Head of caudate nucleus (tissue), 42 donors: ENCODE measurements at regions not wholly inside any gene's neighbourhood (a gene's known extent, or its start where the extent isn't known, plus 50 kb on each side); places are given as distances from the start of the nearest gene placed in this dataset.
"Not testable (repeated sequence)": the region's sequence is repeated elsewhere in the genome, so short reads cannot be mapped to it uniquely, and the experiment has no call there.

Experiments used
- DNase-seq, 42 donors: peaks; one replicate each; pipeline versions ENCODE4 v3.0.0 to v3.0.0-alpha.2; 2020 to 2021; ENCODE audit warnings: mixed read lengths in 7 of 42
- intact Hi-C: fragments of 100-400 bp; cut with DNase I; formaldehyde crosslinking; loops from one replicate; pipeline ENCODE4 v1.15.0; 2022

- intact Hi-C loops, result no loop called here
- DNase-seq, result no peak
Measured at GRCh38 chr16:35793601-35794000, 2334.2 kb downstream of the TP53TG3F start.

- intact Hi-C loops, result no loop called here
- DNase-seq, result no peak
Measured at GRCh38 chr16:35794896-35795295, 2335.5 kb downstream of the TP53TG3F start.

- intact Hi-C loops, result no loop called here
- no peak for DNase-seq
Measured at GRCh38 chr16:35795361-35796029, 2336.1 kb downstream of the TP53TG3F start.

GRCh38 chr16:35797811-35798210, 2338.4 kb downstream of the TP53TG3F start:
- DNase-seq, result no peak
- intact Hi-C loops, result no loop called here

- intact Hi-C loops, result no loop called here
- no peak for DNase-seq
Measured at GRCh38 chr16:35798885-35799426, 2339.5 kb downstream of the TP53TG3F start.

GRCh38 chr16:35804465-35804864, 2345.1 kb downstream of the TP53TG3F start:
- DNase-seq, intact Hi-C loops: not testable (repeated sequence)

GRCh38 chr16:35823342-35823741, 2363.9 kb downstream of the TP53TG3F start:
- intact Hi-C loops, result no loop called here
- no peak for DNase-seq

GRCh38 chr16:35841632-35842031, 2382.2 kb downstream of the TP53TG3F start:
- DNase-seq, result no peak
- intact Hi-C loops, result no loop called here

GRCh38 chr16:35862242-35862641, 2402.8 kb downstream of the TP53TG3F start:
- no peak for DNase-seq
- intact Hi-C loops, result no loop called here

GRCh38 chr16:35868630-35869029, 2409.2 kb downstream of the TP53TG3F start:
- no peak for DNase-seq
- intact Hi-C loops, result no loop called here

GRCh38 chr16:35873472-35873871, 2414.1 kb downstream of the TP53TG3F start:
- DNase-seq, result no peak
- intact Hi-C loops, result no loop called here

GRCh38 chr16:35881654-35882053, 2422.2 kb downstream of the TP53TG3F start:
- intact Hi-C loops, result no loop called here

GRCh38 chr16:35906440-35906839, 2447.0 kb downstream of the TP53TG3F start:
- intact Hi-C loops, result loop anchor here (10.0 kb wide), 1 partner anchor 78 kb away; no protein-coding TSS in a partner anchor
- no peak for DNase-seq

More at GRCh38 chr16:35881654-35882053, 2422.2 kb downstream of the TP53TG3F start:
- no peak for DNase-seq

GRCh38 chr16:35908152-35908551, 2448.7 kb downstream of the TP53TG3F start:
- intact Hi-C loops, result loop anchor here (10.0 kb wide), 1 partner anchor 77 kb away; no protein-coding TSS in a partner anchor

GRCh38 chr16:35908942-35909341, 2449.5 kb downstream of the TP53TG3F start:
- DNase-seq, result no peak
- intact Hi-C loops, result loop anchor here (10.0 kb wide), 1 partner anchor 76 kb away; no protein-coding TSS in a partner anchor

More at GRCh38 chr16:35908152-35908551, 2448.7 kb downstream of the TP53TG3F start:
- DNase-seq, result no peak

GRCh38 chr16:35909351-35909954, 2450.0 kb downstream of the TP53TG3F start:
- intact Hi-C loops, result loop anchor here (10.0 kb wide), 1 partner anchor 75 kb away; no protein-coding TSS in a partner anchor
- DNase-seq, result no peak

- intact Hi-C loops, result loop anchor here (10.0 kb wide), 1 partner anchor 54 kb away; no protein-coding TSS in a partner anchor
- no peak for DNase-seq
Measured at GRCh38 chr16:35910409-35910808, 2451.0 kb downstream of the TP53TG3F start.

GRCh38 chr16:35911899-35912298, 2452.5 kb downstream of the TP53TG3F start:
- intact Hi-C loops, result loop anchor here (10.0 kb wide), 1 partner anchor 53 kb away; no protein-coding TSS in a partner anchor
- DNase-seq, result no peak

GRCh38 chr16:35931722-35932121, 2472.3 kb downstream of the TP53TG3F start:
- intact Hi-C loops, result no loop called here

More at GRCh38 chr16:35931722-35932121, 2472.3 kb downstream of the TP53TG3F start:
- no peak for DNase-seq
